OCI-LY1 (cell line): ENCODE measurements at regions not wholly inside any gene's neighbourhood (a gene's known extent, or its start where the extent isn't known, plus 50 kb on each side); places are given as distances from the start of the nearest gene placed in this dataset.

Source experiments
- H2AFZ ChIP-seq: fragments of 200-600 bp; sonication (generic), shearing (Covaris generic); 2 replicates; pipeline ENCODE4 v1.6.0; 2014; ENCODE audit warnings: antibody characterized with exemption, mild to moderate bottlenecking, low read length
- H3F3A ChIP-seq: fragments of 200-600 bp; sonication (generic), shearing (Covaris generic); 2 replicates; pipeline ENCODE4 v1.6.0; 2014; ENCODE audit warnings: mild to moderate bottlenecking, antibody characterized with exemption, low read length, moderate library complexity; ENCODE audit not compliant: insufficient read depth
- H3K27ac ChIP-seq: fragments of 200-600 bp; sonication (generic); 2 replicates; pipeline ENCODE4 v1.5.1; 2014; ENCODE audit warnings: low read length, mixed run types, mild to moderate bottlenecking, low read depth; ENCODE audit not compliant: poor library complexity, severe bottlenecking
- H3K27me3 ChIP-seq: fragments of 200-600 bp; sonication (generic); 2 replicates; pipeline ENCODE4 v1.6.0; 2014; ENCODE audit warnings: antibody characterized with exemption, mild to moderate bottlenecking, low read length, moderate library complexity; ENCODE audit not compliant: insufficient read depth
- H3K36me3 ChIP-seq: fragments of 200-600 bp; sonication (generic); 2 replicates; pipeline ENCODE4 v1.6.1; 2014; ENCODE audit warnings: mild to moderate bottlenecking, antibody characterized with exemption, low read length, moderate library complexity, mixed read lengths; ENCODE audit not compliant: insufficient read depth
- H3K4me1 ChIP-seq: fragments of 200-600 bp; sonication (generic); 2 replicates; pipeline ENCODE4 v1.5.1; 2014; ENCODE audit warnings: mild to moderate bottlenecking, low read length, moderate library complexity; ENCODE audit not compliant: insufficient read depth, severe bottlenecking
- H3K4me2 ChIP-seq: fragments of 200-600 bp; sonication (generic), shearing (Covaris generic); 2 replicates; pipeline ENCODE4 v1.6.1; 2014; ENCODE audit warnings: low read length
- H3K4me3 ChIP-seq: fragments of 200-600 bp; sonication (generic); 2 replicates; pipeline ENCODE4 v1.5.1; 2014; ENCODE audit warnings: low read length, low read depth, mild to moderate bottlenecking, mixed read lengths; ENCODE audit not compliant: poor library complexity, severe bottlenecking
- H3K79me2 ChIP-seq: fragments of 200-600 bp; shearing (Covaris generic); 2 replicates; pipeline ENCODE4 v1.6.1; 2016; ENCODE audit warnings: mixed run types, low read length, mixed read lengths; ENCODE audit not compliant: insufficient read depth
- H3K9ac ChIP-seq: fragments of 200-600 bp; sonication (generic), shearing (Covaris generic); 2 replicates; pipeline ENCODE4 v1.6.1; 2014; ENCODE audit warnings: mild to moderate bottlenecking, low read length, mixed read lengths
- H3K9me2 ChIP-seq: fragments of 200-600 bp; sonication (generic), shearing (Covaris generic); 2 replicates; pipeline ENCODE4 v1.6.1; 2014; ENCODE audit warnings: low read depth, mild to moderate bottlenecking, low read length, mixed read lengths
- H3K9me3 ChIP-seq: fragments of 200-600 bp; shearing (Covaris generic); 2 replicates; pipeline ENCODE4 v1.6.1; 2014; ENCODE audit warnings: low read length, mixed read lengths
- H4K20me1 ChIP-seq: fragments of 200-600 bp; sonication (generic), shearing (Covaris generic); 2 replicates; pipeline ENCODE4 v1.6.0; 2016; ENCODE audit warnings: mild to moderate bottlenecking, low read length; ENCODE audit not compliant: insufficient read depth
- CTCF ChIP-seq: fragments of 200-600 bp; sonication (generic), shearing (Covaris generic); IDR thresholded peaks from 2 replicates; pipeline ENCODE4 v1.5.1; 2017; ENCODE audit warnings: mild to moderate bottlenecking, antibody characterized with exemption, low read length, moderate library complexity, mixed read lengths
- EZH2 ChIP-seq: fragments of 200-600 bp; sonication (generic), shearing (Covaris generic); IDR thresholded peaks from 2 replicates; pipeline ENCODE4 v1.8.0; 2017; ENCODE audit warnings: borderline replicate concordance, mixed run types, mild to moderate bottlenecking, antibody characterized with exemption, low read length, moderate library complexity, mixed read lengths

- H3K9me2 ChIP-seq = no peaks in the 10 kb centered on the region
- H4K20me1 ChIP-seq = no peaks in the 10 kb centered on the region
- no peaks in the 10 kb centered on the region for H3K79me2 ChIP-seq
- no peak overlapping the region for H3K4me2 ChIP-seq
- H3K9me3 ChIP-seq = peaks cover 14% of the 10 kb centered on the region
- TF ChIP-seq CTCF (no peak), EZH2 (no peak)
- no peaks in the 10 kb centered on the region for H3K27me3 ChIP-seq
- no peaks in the 10 kb centered on the region for H3F3A ChIP-seq
- H3K9ac ChIP-seq = no peak overlapping the region
- H3K4me3 ChIP-seq = no peak overlapping the region
- no peak overlapping the region for H2AFZ ChIP-seq
- H3K4me1 ChIP-seq = no peaks in the 10 kb centered on the region
- H3K36me3 ChIP-seq = no peaks in the 10 kb centered on the region
- no peak overlapping the region for H3K27ac ChIP-seq
These were observed 438.2 kb upstream of the PROK2 start for GRCh38 chr3:72223116-72223515.

- Histone ChIP-seq H3K27ac (no peak overlapping the region), H3K4me2 (no peak overlapping the region), H3K4me1 (no peaks in the 10 kb centered on the region), H3K27me3 (no peaks in the 10 kb centered on the region), H3K79me2 (no peaks in the 10 kb centered on the region), H2AFZ (no peak overlapping the region), H3F3A (no peaks in the 10 kb centered on the region), H3K9me3 (peaks cover 14% of the 10 kb centered on the region), H3K36me3 (no peaks in the 10 kb centered on the region), H3K4me3 (no peak overlapping the region), H3K9me2 (no peaks in the 10 kb centered on the region), H4K20me1 (no peaks in the 10 kb centered on the region), H3K9ac (no peak overlapping the region)
- TF ChIP-seq EZH2 = no peak
- no peak for TF ChIP-seq CTCF
These were observed 437.5 kb upstream of the PROK2 start for GRCh38 chr3:72222410-72222809.

GRCh38 chr3:72220946-72221345, 436.0 kb upstream of the PROK2 start:
- H3K9ac ChIP-seq = no peak overlapping the region
- no peaks in the 10 kb centered on the region for H3F3A ChIP-seq
- no peak overlapping the region for H3K27ac ChIP-seq
- H3K27me3 ChIP-seq = no peaks in the 10 kb centered on the region
- H3K36me3 ChIP-seq = no peaks in the 10 kb centered on the region
- no peaks in the 10 kb centered on the region for H3K79me2 ChIP-seq
- no peaks in the 10 kb centered on the region for H3K9me2 ChIP-seq
- H3K4me1 ChIP-seq = no peaks in the 10 kb centered on the region
- H4K20me1 ChIP-seq = no peaks in the 10 kb centered on the region
- peaks cover 14% of the 10 kb centered on the region for H3K9me3 ChIP-seq
- no peak overlapping the region for H3K4me2 ChIP-seq
- H2AFZ ChIP-seq = no peak overlapping the region
- no peak overlapping the region for H3K4me3 ChIP-seq
- TF ChIP-seq EZH2 (no peak), CTCF (no peak)
